Upper lobe of right lung (tissue), 1 donor: ENCODE measurements at regions not wholly inside any gene's neighbourhood (a gene's known extent, or its start where the extent isn't known, plus 50 kb on each side); places are given as distances from the start of the nearest gene placed in this dataset.
A peak's percentile ranks its signal among the peaks of the same experiment; 100 is the strongest.

Experiments
- ATAC-seq: fragments of 200-7000 bp; cut with Tn5 transposase; one replicate; pipeline ENCODE4 v1.9.1; 2020; ENCODE audit warnings: mild to moderate bottlenecking, moderate library complexity
- DNase-seq: peaks from one replicate; pipeline ENCODE4 v3.0.0-alpha.2; 2020
- H3K27ac ChIP-seq: fragments of 200-600 bp; one replicate; pipeline ENCODE4 v1.8.0; 2022
- H3K27me3 ChIP-seq: fragments of 200-600 bp; one replicate; pipeline ENCODE4 v1.8.0; 2022; ENCODE audit warnings: mild to moderate bottlenecking
- H3K36me3 ChIP-seq: fragments of 200-600 bp; one replicate; pipeline ENCODE4 v1.8.0; 2022
- H3K4me1 ChIP-seq: fragments of 200-600 bp; one replicate; pipeline ENCODE4 v1.8.0; 2022
- H3K4me3 ChIP-seq: fragments of 200-600 bp; one replicate; pipeline ENCODE4 v1.8.0; 2022; ENCODE audit warnings: mild to moderate bottlenecking
- H3K9me3 ChIP-seq: fragments of 200-600 bp; one replicate; pipeline ENCODE4 v1.8.0; 2022
- intact Hi-C: fragments of 100-400 bp; cut with DNase I; formaldehyde crosslinking; loops from one replicate; pipeline ENCODE4 v1.11.0; 2022
- TF ChIP-seq, protein P1 (sequence below): fragments of 200-600 bp; IDR thresholded peaks from one replicate; pipeline ENCODE4 v1.8.0; 2022; ENCODE audit warnings: antibody characterized with exemption
- donor health status: DM: no; HTN: yes; CAD: no; lungs with severe emphysema.

DNA sequence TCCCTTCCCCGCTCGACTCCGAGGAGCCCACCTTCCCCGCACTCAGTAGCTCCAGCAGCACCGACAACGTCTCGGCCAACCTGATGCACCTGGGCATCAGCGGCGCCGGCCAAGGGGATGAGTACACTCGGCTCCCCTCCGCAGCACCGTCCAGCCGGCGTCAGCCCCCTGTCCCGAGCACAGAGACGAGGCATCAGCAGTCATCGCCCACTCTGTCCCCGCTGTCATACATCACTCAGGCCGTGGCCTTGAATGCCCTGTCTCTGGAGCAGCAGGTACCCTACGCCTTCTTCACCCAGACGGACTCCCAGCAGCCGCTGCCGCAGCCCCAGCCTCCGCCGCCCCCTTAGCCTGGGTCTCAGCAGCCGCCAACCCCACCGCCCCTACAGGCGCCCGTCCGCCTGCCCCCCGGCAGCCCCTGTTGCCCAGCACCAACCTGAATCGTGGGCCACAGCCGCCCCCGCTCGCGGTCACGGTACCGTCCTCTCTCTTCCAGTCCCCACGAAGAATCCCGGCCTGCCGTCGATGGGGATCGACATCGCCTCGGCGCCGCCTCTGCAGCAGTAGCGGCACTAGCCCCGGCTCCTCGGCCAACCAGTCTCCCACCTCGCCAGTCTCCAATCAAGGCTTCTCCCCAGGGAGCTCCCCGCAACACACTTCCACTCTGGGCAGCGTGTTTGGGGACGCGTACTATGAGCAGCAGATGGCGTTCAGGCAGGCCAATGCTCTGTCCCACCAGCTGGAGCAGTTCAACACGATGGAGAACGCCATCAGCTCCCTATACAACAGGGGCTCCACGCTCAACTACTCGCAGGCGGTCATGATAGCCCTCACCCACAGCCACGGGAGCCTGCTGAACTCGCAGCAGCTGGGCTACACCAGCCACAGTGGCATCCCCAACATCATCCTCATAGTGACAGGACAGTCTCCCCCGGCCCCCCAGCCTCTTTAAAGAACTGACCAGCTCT, 1195.9 kb upstream of the CHAC2 start:
- peak; percentile 47 for ATAC-seq
- no peak overlapping the region for H3K27ac ChIP-seq
- TF ChIP-seq, protein P1, sequence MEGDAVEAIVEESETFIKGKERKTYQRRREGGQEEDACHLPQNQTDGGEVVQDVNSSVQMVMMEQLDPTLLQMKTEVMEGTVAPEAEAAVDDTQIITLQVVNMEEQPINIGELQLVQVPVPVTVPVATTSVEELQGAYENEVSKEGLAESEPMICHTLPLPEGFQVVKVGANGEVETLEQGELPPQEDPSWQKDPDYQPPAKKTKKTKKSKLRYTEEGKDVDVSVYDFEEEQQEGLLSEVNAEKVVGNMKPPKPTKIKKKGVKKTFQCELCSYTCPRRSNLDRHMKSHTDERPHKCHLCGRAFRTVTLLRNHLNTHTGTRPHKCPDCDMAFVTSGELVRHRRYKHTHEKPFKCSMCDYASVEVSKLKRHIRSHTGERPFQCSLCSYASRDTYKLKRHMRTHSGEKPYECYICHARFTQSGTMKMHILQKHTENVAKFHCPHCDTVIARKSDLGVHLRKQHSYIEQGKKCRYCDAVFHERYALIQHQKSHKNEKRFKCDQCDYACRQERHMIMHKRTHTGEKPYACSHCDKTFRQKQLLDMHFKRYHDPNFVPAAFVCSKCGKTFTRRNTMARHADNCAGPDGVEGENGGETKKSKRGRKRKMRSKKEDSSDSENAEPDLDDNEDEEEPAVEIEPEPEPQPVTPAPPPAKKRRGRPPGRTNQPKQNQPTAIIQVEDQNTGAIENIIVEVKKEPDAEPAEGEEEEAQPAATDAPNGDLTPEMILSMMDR, result no peak
- no peaks in the 10 kb centered on the region for H3K27me3 ChIP-seq
- DNase-seq, result no peak
- H3K4me3 ChIP-seq, result no peak overlapping the region
- no peaks in the 10 kb centered on the region for H3K4me1 ChIP-seq
- H3K9me3 ChIP-seq, result no peaks in the 10 kb centered on the region
- H3K36me3 ChIP-seq, result no peaks in the 10 kb centered on the region
- intact Hi-C loops, result no loop called here

DNA sequence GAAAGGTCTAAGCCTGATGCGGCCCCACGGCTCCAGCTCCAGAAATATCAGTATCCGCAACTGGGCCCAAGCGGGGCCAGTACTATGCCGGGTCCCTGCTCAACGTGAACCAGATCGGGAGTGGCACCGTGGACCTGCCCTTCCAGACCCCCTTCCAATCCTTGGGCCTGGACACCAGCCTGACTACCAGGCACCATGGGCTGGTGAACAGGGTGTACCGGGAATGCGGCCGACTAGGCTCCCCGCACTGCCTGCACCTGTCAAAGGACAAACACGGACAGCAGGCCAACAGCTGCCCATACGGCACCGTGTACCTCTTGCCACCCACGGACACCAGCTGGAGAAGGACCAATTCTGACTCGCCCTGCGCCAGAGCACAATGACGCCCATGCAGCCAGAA, 1196.9 kb upstream of the CHAC2 start:
- H3K4me1 ChIP-seq, result no peaks in the 10 kb centered on the region
- no peaks in the 10 kb centered on the region for H3K36me3 ChIP-seq
- TF ChIP-seq, protein P1, result no peak
- no peaks in the 10 kb centered on the region for H3K27me3 ChIP-seq
- DNase-seq (no peak), ATAC-seq (peak; percentile 26)
- H3K27ac ChIP-seq, result no peak overlapping the region
- no peaks in the 10 kb centered on the region for H3K9me3 ChIP-seq
- no peak overlapping the region for H3K4me3 ChIP-seq
- intact Hi-C loops, result no loop called here

DNA sequence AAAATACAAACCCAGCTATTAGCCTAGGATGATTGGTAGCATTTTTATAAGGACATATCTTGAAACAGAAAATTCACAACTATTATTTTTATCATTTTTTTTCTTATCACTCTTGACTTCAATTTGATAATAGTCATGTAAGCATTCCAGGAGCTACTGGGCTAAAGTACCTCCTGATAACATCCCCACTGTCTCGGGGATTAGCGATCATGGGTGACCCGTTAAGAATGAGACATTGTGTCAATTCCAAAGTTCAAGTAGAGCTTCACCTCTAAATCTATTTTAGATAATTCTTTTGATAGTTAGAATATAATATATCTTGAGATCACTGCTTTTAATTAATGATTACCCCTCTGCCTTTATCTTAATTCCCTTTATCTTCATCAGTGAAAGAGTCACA, 1204.5 kb upstream of the CHAC2 start:
- ATAC-seq (no peak), DNase-seq (no peak)
- intact Hi-C loops, result no loop called here
- no peaks in the 10 kb centered on the region for H3K27me3 ChIP-seq
- TF ChIP-seq, protein P1, result no peak
- no peaks in the 10 kb centered on the region for H3K9me3 ChIP-seq
- H3K27ac ChIP-seq, result no peak overlapping the region
- no peaks in the 10 kb centered on the region for H3K4me1 ChIP-seq
- H3K36me3 ChIP-seq, result no peaks in the 10 kb centered on the region
- H3K4me3 ChIP-seq, result no peak overlapping the region

DNA sequence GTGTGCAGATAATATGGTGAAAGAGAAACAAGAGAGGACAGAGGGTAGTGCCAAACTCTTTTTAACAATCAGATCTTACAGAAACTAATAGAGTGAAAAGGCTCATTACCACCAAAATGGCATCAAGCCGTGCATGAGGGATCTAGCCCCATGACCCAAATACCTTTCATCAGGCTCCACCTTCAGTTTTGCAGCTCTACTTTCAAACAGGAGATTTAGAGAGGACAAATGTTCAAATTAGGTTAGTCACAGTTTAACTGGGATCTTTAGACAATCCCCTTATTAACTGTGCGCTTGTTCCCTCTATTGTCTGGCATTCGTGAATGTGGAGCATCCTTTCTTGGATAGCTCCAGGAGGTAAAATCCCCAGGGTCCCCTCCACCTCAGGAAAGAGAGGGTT, 1209.3 kb upstream of the CHAC2 start:
- ATAC-seq, result no peak
- Histone ChIP-seq H3K27ac (no peak overlapping the region), H3K36me3 (no peaks in the 10 kb centered on the region), H3K9me3 (no peaks in the 10 kb centered on the region), H3K4me3 (no peak overlapping the region), H3K27me3 (no peaks in the 10 kb centered on the region), H3K4me1 (no peaks in the 10 kb centered on the region)
- intact Hi-C loops, result no loop called here
- no peak for DNase-seq
- TF ChIP-seq, protein P1, result no peak

DNA sequence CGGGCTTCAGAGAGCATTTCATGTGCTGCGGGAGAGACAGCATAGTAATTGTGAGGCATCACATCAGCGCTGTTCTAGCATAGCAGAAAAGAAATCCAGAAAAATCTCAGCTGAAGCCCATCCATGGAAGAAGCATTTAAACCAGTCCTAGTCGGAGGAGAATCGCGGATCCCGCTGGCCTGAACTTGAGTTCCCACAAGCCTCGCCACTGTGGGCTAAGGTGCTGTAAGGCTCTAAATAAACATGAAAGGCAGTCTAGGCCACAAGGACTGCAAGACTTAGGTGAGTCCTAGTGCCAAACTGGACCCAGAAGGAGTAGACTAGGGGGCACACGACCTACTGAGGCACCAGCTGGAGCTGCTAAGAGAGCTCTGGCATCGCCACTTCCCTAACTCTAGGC, 1225.3 kb upstream of the CHAC2 start:
- H3K4me1 ChIP-seq, result no peaks in the 10 kb centered on the region
- intact Hi-C loops, result no loop called here
- peak; percentile 14 for ATAC-seq
- no peak for DNase-seq
- no peaks in the 10 kb centered on the region for H3K36me3 ChIP-seq
- H3K27me3 ChIP-seq, result no peaks in the 10 kb centered on the region
- no peak overlapping the region for H3K4me3 ChIP-seq
- H3K27ac ChIP-seq, result no peak overlapping the region
- H3K9me3 ChIP-seq, result no peaks in the 10 kb centered on the region
- TF ChIP-seq, protein P1, result no peak
